Liver (tissue), 8 donors: ENCODE measurements at regions not wholly inside any gene's neighbourhood (a gene's known extent, or its start where the extent isn't known, plus 50 kb on each side); places are given as distances from the start of the nearest gene placed in this dataset.

Experiments
- DNase-seq: peaks from one replicate; pipeline ENCODE4 v3.0.0-alpha.2; 2017; ENCODE audit warnings: low spot score
- H3K27ac ChIP-seq, 2 donors: one replicate each; pipeline ENCODE4 v1.7.0; 2013; ENCODE audit warnings: inconsistent platforms in 2 of 2, low read length in 2 of 2, control low read depth in 1 of 2, low read depth in 1 of 2, mild to moderate bottlenecking in 1 of 2
- H3K27me3 ChIP-seq, 4 donors: one replicate each; pipeline versions ENCODE4 v1.6.1 to v1.7.0; 2013; ENCODE audit warnings: low read length in 3 of 4, inconsistent platforms in 1 of 4, mild to moderate bottlenecking in 1 of 4, moderate library complexity in 1 of 4; ENCODE audit not compliant: control insufficient read depth in 4 of 4, insufficient read depth in 4 of 4
- H3K36me3 ChIP-seq, 4 donors: one replicate each; pipeline versions ENCODE4 v1.6.1 to v1.7.0; 2013; ENCODE audit warnings: low read length in 3 of 4, mild to moderate bottlenecking in 3 of 4, low read depth in 1 of 4, moderate library complexity in 1 of 4; ENCODE audit not compliant: control insufficient read depth in 4 of 4, insufficient read depth in 3 of 4
- H3K4me1 ChIP-seq, 4 donors: one replicate each; pipeline versions ENCODE4 v1.6.1 to v1.7.0; 2013; ENCODE audit warnings: low read length in 3 of 4, mild to moderate bottlenecking in 3 of 4, moderate library complexity in 1 of 4; ENCODE audit not compliant: control insufficient read depth in 4 of 4, insufficient read depth in 4 of 4
- H3K4me3 ChIP-seq, 3 donors: one replicate each; pipeline versions ENCODE4 v1.6.1 to v1.7.0; 2013; ENCODE audit warnings: low read length in 3 of 3, control low read depth in 1 of 3, low read depth in 1 of 3, mild to moderate bottlenecking in 1 of 3
- H3K9ac ChIP-seq, 2 donors: one replicate each; pipeline ENCODE4 v1.7.0; 2013; ENCODE audit warnings: low read length in 2 of 2, mild to moderate bottlenecking in 2 of 2, moderate library complexity in 2 of 2, control low read depth in 1 of 2, low read depth in 1 of 2
- H3K9me3 ChIP-seq, 4 donors: one replicate each; pipeline versions ENCODE4 v1.6.1 to v1.7.0; 2013; ENCODE audit warnings: low read length in 3 of 4; ENCODE audit not compliant: control insufficient read depth in 4 of 4
- CTCF ChIP-seq: fragments of 150-350 bp; IDR thresholded peaks from 2 replicates; pipeline ENCODE4 v1.5.1; 2017; ENCODE audit warnings: improper control_type of control experiment, low read depth, low read length; ENCODE audit not compliant: missing input control
- EGR1 ChIP-seq, 2 donors: IDR thresholded peaks; 2 replicates each; pipeline ENCODE4 v1.6.1; 2016 to 2018; ENCODE audit warnings: antibody characterized with exemption in 2 of 2, low read depth in 2 of 2
- GABPA ChIP-seq, 2 donors: IDR thresholded peaks in 1 of 2; conservative IDR thresholded peaks in 1 of 2; 2 replicates each; pipeline ENCODE4 v1.6.1; 2016; ENCODE audit warnings: antibody characterized with exemption in 2 of 2, mild to moderate bottlenecking in 1 of 2, moderate library complexity in 1 of 2
- HNF4A ChIP-seq, 2 donors: conservative IDR thresholded peaks; 2 replicates each; pipeline ENCODE4 v1.6.1; 2016; ENCODE audit warnings: antibody characterized with exemption in 2 of 2, mild to moderate bottlenecking in 2 of 2
- NR2F2 ChIP-seq: IDR thresholded peaks from 2 replicates; pipeline ENCODE4 v1.6.1; 2016; ENCODE audit warnings: antibody characterized with exemption
- REST ChIP-seq: IDR thresholded peaks from 2 replicates; pipeline ENCODE4 v1.6.1; 2016; ENCODE audit warnings: antibody characterized with exemption, mild to moderate bottlenecking
- RXRA ChIP-seq, 2 donors: IDR thresholded peaks; 2 replicates each; pipeline ENCODE4 v1.6.1; 2017 to 2018; ENCODE audit warnings: antibody characterized with exemption in 2 of 2, mild to moderate bottlenecking in 1 of 2
- SP1 ChIP-seq: IDR thresholded peaks from 2 replicates; pipeline ENCODE4 v1.6.1; 2018; ENCODE audit warnings: antibody characterized with exemption, mild to moderate bottlenecking
- ZBTB33 ChIP-seq: IDR thresholded peaks from 2 replicates; pipeline ENCODE4 v1.6.1; 2016; ENCODE audit warnings: antibody characterized with exemption
- WGBS: extraction: QIAGEN DNeasy Blood & Tissue Kit; methylation state at CpG from one replicate; pipeline ENCODE4 v1.1.7; 2013; 5-methylcytosine and 5-hydroxymethylcytosine counted together
- donor health status: healthy.
- donor health status: healthy.
- donor health status: healthy.
- donor health status: healthy.
- donor health status: healthy.

GRCh38 chr10:130422366-130423324 lies 286.5 kb downstream of the GLRX3 start:
- Histone ChIP-seq H3K36me3 (no peaks in the 10 kb centered on the region), H3K27ac (no peak overlapping the region), H3K9ac (no peak overlapping the region), H3K4me1 (no peaks in the 10 kb centered on the region), H3K9me3 (peaks cover 0 to 4% (median 1%) of the 10 kb centered on the region in 4 donors), H3K4me3 (no peak overlapping the region), H3K27me3 (peaks cover 0 to 3% (median 1%) of the 10 kb centered on the region in 4 donors)
- DNase-seq, result peak; percentile 16
- TF ChIP-seq ZBTB33, result no peak
- TF ChIP-seq GABPA (IDR thresholded peaks at IDR 0.05 in 1 of 2, conservative IDR thresholded peaks at IDR 0.05 in 1 of 2), result no peak
- no peak for TF ChIP-seq RXRA (IDR thresholded peaks at IDR 0.05)
- WGBS, result 73% methylated on average over 12 of the region's 12 CpGs

GRCh38 chr10:130423455-130424305 lies 287.5 kb downstream of the GLRX3 start:
- no peak for TF ChIP-seq EGR1 (IDR thresholded peaks at IDR 0.05; ENCODE audit: low read depth in 2 of 2)
- no peak for TF ChIP-seq CTCF
- no peak for TF ChIP-seq REST
- no peak for TF ChIP-seq HNF4A (conservative IDR thresholded peaks at IDR 0.05)
- no peak for TF ChIP-seq GABPA (IDR thresholded peaks at IDR 0.05 in 1 of 2, conservative IDR thresholded peaks at IDR 0.05 in 1 of 2)
- no peak for TF ChIP-seq NR2F2
- TF ChIP-seq SP1, result no peak

More at GRCh38 chr10:130423455-130424305, 287.5 kb downstream of the GLRX3 start:
- no peaks in the 10 kb centered on the region for H3K36me3 ChIP-seq
- no peak overlapping the region for H3K9ac ChIP-seq
- no peak overlapping the region for H3K4me3 ChIP-seq
- 83% methylated on average over 21 of the region's 21 CpGs for WGBS
- H3K4me1 ChIP-seq, result no peaks in the 10 kb centered on the region
- H3K27me3 ChIP-seq, result peaks cover 0 to 3% (median 1%) of the 10 kb centered on the region in 4 donors
- peaks cover 0 to 4% (median 1%) of the 10 kb centered on the region in 4 donors for H3K9me3 ChIP-seq
- peak; percentile 16 for DNase-seq
- H3K27ac ChIP-seq, result no peak overlapping the region
